Neural cell (in vitro differentiated cells): ENCODE measurements at regions not wholly inside any gene's neighbourhood (a gene's known extent, or its start where the extent isn't known, plus 50 kb on each side); places are given as distances from the start of the nearest gene placed in this dataset.

ENCODE experiments used
- H2AFZ ChIP-seq: fragments of 200-600, 300-800 bp; sonication (generic), shearing (Covaris generic); 2 replicates; pipeline ENCODE4 v1.6.0; 2014; ENCODE audit warnings: low read depth, mild to moderate bottlenecking, antibody characterized with exemption, low read length, moderate library complexity
- H3F3A ChIP-seq: fragments of 200-600 bp; shearing (Covaris generic); 2 replicates; pipeline ENCODE4 v1.6.1; 2016; ENCODE audit warnings: mild to moderate bottlenecking, moderate library complexity, mixed read lengths, antibody characterized with exemption, low read length; ENCODE audit not compliant: insufficient read depth, poor library complexity, severe bottlenecking
- H3K27ac ChIP-seq: fragments of 200-600, 300-800 bp; sonication (generic), shearing (Covaris generic); 2 replicates; pipeline ENCODE4 v1.5.1; 2014; ENCODE audit warnings: mild to moderate bottlenecking, low read length, moderate library complexity
- H3K27me3 ChIP-seq: fragments of 300-800, 200-600 bp; sonication (generic), shearing (Covaris generic); 2 replicates; pipeline ENCODE4 v1.6.0; 2014; ENCODE audit warnings: mild to moderate bottlenecking, low read depth, low read length, moderate library complexity; ENCODE audit not compliant: insufficient read depth
- H3K36me3 ChIP-seq: fragments of 300-800, 200-600 bp; sonication (generic), shearing (Covaris generic); 2 replicates; pipeline ENCODE4 v1.5.1; 2014; ENCODE audit warnings: mild to moderate bottlenecking, antibody characterized with exemption, low read length, moderate library complexity; ENCODE audit not compliant: insufficient read depth
- H3K4me2 ChIP-seq: fragments of 300-800, 200-600 bp; sonication (generic), shearing (Covaris generic); 2 replicates; pipeline ENCODE4 v1.6.0; 2014; ENCODE audit warnings: mild to moderate bottlenecking, low read length
- H3K4me3 ChIP-seq: fragments of 300-800, 200-600 bp; sonication (generic), shearing (Covaris generic); 2 replicates; pipeline ENCODE4 v1.5.1; 2014; ENCODE audit warnings: mild to moderate bottlenecking, low read length, moderate library complexity
- H3K79me2 ChIP-seq: fragments of 200-600 bp; shearing (Covaris generic); replicated peaks from 2 replicates; pipeline ENCODE4 v1.6.0; 2014; ENCODE audit warnings: mild to moderate bottlenecking, low read length, moderate library complexity; ENCODE audit not compliant: insufficient read depth
- H3K9ac ChIP-seq: fragments of 300-800, 200-600 bp; sonication (generic), shearing (Covaris generic); 2 replicates; pipeline ENCODE4 v1.6.1; 2016; ENCODE audit warnings: mild to moderate bottlenecking, low read length, mixed read lengths
- H3K9me2 ChIP-seq: fragments of 200-600 bp; shearing (Covaris generic); 2 replicates; pipeline ENCODE4 v1.6.1; 2016; ENCODE audit warnings: mild to moderate bottlenecking, low read length, mixed read lengths; ENCODE audit not compliant: insufficient read depth
- H3K9me3 ChIP-seq: fragments of 200-600, 300-800 bp; sonication (generic), shearing (Covaris generic); 2 replicates; pipeline ENCODE4 v1.6.1; 2016; ENCODE audit warnings: mild to moderate bottlenecking, mixed run types, low read length, moderate library complexity, mixed read lengths
- H4K20me1 ChIP-seq: fragments of 200-600 bp; shearing (Covaris generic); 2 replicates; pipeline ENCODE4 v1.6.1; 2016; ENCODE audit warnings: mild to moderate bottlenecking, mixed run types; ENCODE audit not compliant: insufficient read depth
- CTCF ChIP-seq: fragments of 450-650 bp; IDR thresholded peaks from 2 replicates; pipeline ENCODE4 v1.5.1; 2014; ENCODE audit warnings: antibody characterized with exemption, mild to moderate bottlenecking, moderate library complexity; ENCODE audit not compliant: poor library complexity, severe bottlenecking
- EP300 ChIP-seq: fragments of 450-650 bp; conservative IDR thresholded peaks from 2 replicates; pipeline ENCODE4 v1.6.1; 2014; ENCODE audit warnings: antibody characterized with exemption, mild to moderate bottlenecking, moderate library complexity; ENCODE audit not compliant: poor library complexity, severe bottlenecking
- EZH2 ChIP-seq: fragments of 200-600, 300-800 bp; shearing (Covaris generic), sonication (generic); IDR thresholded peaks from 2 replicates; pipeline ENCODE4 v1.6.1; 2014; ENCODE audit warnings: antibody characterized with exemption, low read length, borderline replicate concordance, mild to moderate bottlenecking; ENCODE audit not compliant: insufficient read depth, poor library complexity, severe bottlenecking
- MXI1 ChIP-seq: fragments of 450-650 bp; conservative IDR thresholded peaks from 2 replicates; pipeline ENCODE4 v1.6.1; 2014; ENCODE audit warnings: antibody characterized with exemption, mild to moderate bottlenecking; ENCODE audit not compliant: poor library complexity, severe bottlenecking
- POLR2AphosphoS5 ChIP-seq: IDR thresholded peaks from 2 replicates; pipeline ENCODE4 v1.6.1; 2012
- RAD21 ChIP-seq: fragments of 450-650 bp; conservative IDR thresholded peaks from 2 replicates; pipeline ENCODE4 v1.6.1; 2014; ENCODE audit warnings: antibody characterized with exemption, mild to moderate bottlenecking, moderate library complexity
- REST ChIP-seq: IDR thresholded peaks from 2 replicates; pipeline ENCODE4 v1.6.1; 2012; ENCODE audit warnings: borderline replicate concordance
- SMC3 ChIP-seq: fragments of 450-650 bp; conservative IDR thresholded peaks from 2 replicates; pipeline ENCODE4 v1.6.1; 2014; ENCODE audit warnings: antibody characterized with exemption, mild to moderate bottlenecking, moderate library complexity; ENCODE audit not compliant: poor library complexity
- TAF1 ChIP-seq: IDR thresholded peaks from 2 replicates; pipeline ENCODE4 v1.6.1; 2012; ENCODE audit warnings: low read depth

GRCh38 chr6:25136854-25137253, 142.3 kb upstream of the CARMIL1 start:
- Histone ChIP-seq H3K27me3 (no peaks in the 10 kb centered on the region), H3F3A (no peaks in the 10 kb centered on the region), H3K79me2 (no peaks in the 10 kb centered on the region), H3K4me3 (no peak overlapping the region), H2AFZ (no peak overlapping the region), H3K9me3 (peaks cover 4% of the 10 kb centered on the region), H3K9me2 (no peaks in the 10 kb centered on the region), H4K20me1 (no peaks in the 10 kb centered on the region), H3K27ac (no peak overlapping the region), H3K9ac (no peak overlapping the region), H3K4me2 (no peak overlapping the region), H3K36me3 (no peaks in the 10 kb centered on the region)
- TF ChIP-seq EP300, result no peak

DNA sequence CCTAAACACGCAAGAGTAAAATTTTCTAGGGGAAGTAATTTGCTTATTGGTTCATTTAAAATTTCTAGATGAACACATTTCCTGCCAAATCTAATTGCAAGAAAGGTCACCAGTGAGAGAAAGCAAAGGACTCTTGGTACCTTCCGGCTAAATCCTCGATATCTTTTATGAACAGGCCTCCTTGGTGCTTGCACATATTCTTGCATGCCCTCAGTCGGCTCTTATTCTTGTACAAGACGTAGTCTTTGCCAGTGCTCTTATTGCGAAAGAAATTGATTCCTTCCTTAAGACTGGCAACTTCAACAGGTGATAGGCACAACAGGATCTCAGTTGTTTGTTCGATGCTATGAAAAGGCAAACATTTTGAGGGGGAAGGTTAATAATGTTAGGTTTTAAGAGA, 141.7 kb upstream of the CARMIL1 start:
- no peaks in the 10 kb centered on the region for H3K36me3 ChIP-seq
- no peak overlapping the region for H2AFZ ChIP-seq
- no peak overlapping the region for H3K27ac ChIP-seq
- H3K27me3 ChIP-seq, result no peaks in the 10 kb centered on the region
- H3K79me2 ChIP-seq, result no peaks in the 10 kb centered on the region
- H4K20me1 ChIP-seq, result no peaks in the 10 kb centered on the region
- no peak overlapping the region for H3K4me2 ChIP-seq
- H3K4me3 ChIP-seq, result no peak overlapping the region
- no peak overlapping the region for H3K9ac ChIP-seq
- H3F3A ChIP-seq, result no peaks in the 10 kb centered on the region
- TF ChIP-seq SMC3, result no peak
- TF ChIP-seq EP300, result no peak
- TF ChIP-seq POLR2AphosphoS5, result no peak
- TF ChIP-seq TAF1, result no peak
- TF ChIP-seq RAD21, result no peak
- no peak for TF ChIP-seq EZH2
- TF ChIP-seq REST, result no peak
- TF ChIP-seq MXI1, result no peak
- TF ChIP-seq CTCF, result no peak
- no peaks in the 10 kb centered on the region for H3K9me2 ChIP-seq
- H3K9me3 ChIP-seq, result peaks cover 4% of the 10 kb centered on the region

DNA sequence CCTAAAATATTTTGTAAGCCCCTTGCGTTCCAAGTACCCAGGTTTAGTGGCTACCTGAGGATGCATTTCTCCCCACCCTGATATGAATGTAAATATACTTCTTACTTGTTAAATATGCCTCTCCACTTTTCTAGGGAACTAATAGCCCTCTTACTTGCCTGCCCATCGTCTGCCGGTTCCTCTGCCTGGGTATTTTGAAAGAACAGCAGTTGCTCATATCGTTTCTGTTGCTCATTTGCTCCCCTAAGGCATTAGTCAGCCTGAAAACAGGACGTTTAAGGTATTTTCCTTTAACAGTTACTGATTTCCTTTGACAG, 141.3 kb upstream of the CARMIL1 start:
- H3K4me3 ChIP-seq, result no peak overlapping the region
- H3K27me3 ChIP-seq, result no peaks in the 10 kb centered on the region
- no peaks in the 10 kb centered on the region for H3K79me2 ChIP-seq
- no peak overlapping the region for H2AFZ ChIP-seq
- H4K20me1 ChIP-seq, result no peaks in the 10 kb centered on the region
- no peaks in the 10 kb centered on the region for H3K36me3 ChIP-seq
- no peak overlapping the region for H3K4me2 ChIP-seq
- H3F3A ChIP-seq, result no peaks in the 10 kb centered on the region
- no peak overlapping the region for H3K27ac ChIP-seq
- no peaks in the 10 kb centered on the region for H3K9me2 ChIP-seq
- H3K9me3 ChIP-seq, result peaks cover 4% of the 10 kb centered on the region
- H3K9ac ChIP-seq, result no peak overlapping the region
- TF ChIP-seq EZH2, result no peak
- TF ChIP-seq SMC3, result no peak
- TF ChIP-seq RAD21, result no peak
- no peak for TF ChIP-seq EP300
- TF ChIP-seq CTCF, result no peak
- no peak for TF ChIP-seq REST
- TF ChIP-seq TAF1, result no peak
- TF ChIP-seq MXI1, result no peak
- TF ChIP-seq POLR2AphosphoS5, result no peak
